Body of pancreas (tissue), 4 donors: ENCODE measurements at regions not wholly inside any gene's neighbourhood (a gene's known extent, or its start where the extent isn't known, plus 50 kb on each side); places are given as distances from the start of the nearest gene placed in this dataset.

Experiments
- POLR2A ChIP-seq, 3 donors: fragments of 450-650 bp; IDR thresholded peaks; one replicate each; pipeline ENCODE4 v1.6.1; 2016; ENCODE audit warnings: antibody characterized with exemption in 3 of 3, mild to moderate bottlenecking in 2 of 3
- TF ChIP-seq, protein P1 (sequence below), 7 experiments: fragments of 450-650 bp in 4 of 7; fragments of 200-600 bp in 3 of 7; sonication (generic) in 3 of 7; IDR thresholded peaks; one replicate each; pipeline ENCODE4 v1.5.1; 2016 to 2019; ENCODE audit warnings: antibody characterized with exemption in 7 of 7

DNA sequence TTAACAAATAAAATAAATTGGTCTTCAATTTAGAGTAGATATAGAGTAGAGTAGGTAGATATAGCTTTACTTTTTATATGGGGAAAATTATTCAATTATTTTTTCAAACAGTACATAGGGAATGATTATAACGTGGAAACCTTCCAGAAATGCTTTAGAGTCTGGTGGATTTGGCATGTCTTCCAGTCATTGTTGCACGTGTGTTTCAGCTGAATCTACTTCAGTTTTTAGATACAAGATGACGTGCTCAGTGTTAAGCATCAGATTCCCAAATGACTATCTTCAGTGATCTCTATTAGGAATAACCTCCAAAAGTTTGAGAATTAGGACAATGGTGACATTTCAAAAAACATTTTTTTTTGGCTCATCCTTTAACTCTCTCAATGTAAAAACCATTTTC is 616.9 kb downstream of the ANKRD50 start:
- TF ChIP-seq, protein P1, sequence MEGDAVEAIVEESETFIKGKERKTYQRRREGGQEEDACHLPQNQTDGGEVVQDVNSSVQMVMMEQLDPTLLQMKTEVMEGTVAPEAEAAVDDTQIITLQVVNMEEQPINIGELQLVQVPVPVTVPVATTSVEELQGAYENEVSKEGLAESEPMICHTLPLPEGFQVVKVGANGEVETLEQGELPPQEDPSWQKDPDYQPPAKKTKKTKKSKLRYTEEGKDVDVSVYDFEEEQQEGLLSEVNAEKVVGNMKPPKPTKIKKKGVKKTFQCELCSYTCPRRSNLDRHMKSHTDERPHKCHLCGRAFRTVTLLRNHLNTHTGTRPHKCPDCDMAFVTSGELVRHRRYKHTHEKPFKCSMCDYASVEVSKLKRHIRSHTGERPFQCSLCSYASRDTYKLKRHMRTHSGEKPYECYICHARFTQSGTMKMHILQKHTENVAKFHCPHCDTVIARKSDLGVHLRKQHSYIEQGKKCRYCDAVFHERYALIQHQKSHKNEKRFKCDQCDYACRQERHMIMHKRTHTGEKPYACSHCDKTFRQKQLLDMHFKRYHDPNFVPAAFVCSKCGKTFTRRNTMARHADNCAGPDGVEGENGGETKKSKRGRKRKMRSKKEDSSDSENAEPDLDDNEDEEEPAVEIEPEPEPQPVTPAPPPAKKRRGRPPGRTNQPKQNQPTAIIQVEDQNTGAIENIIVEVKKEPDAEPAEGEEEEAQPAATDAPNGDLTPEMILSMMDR (IDR thresholded peaks at IDR 0.05): no peak
- no peak for TF ChIP-seq POLR2A (IDR thresholded peaks at IDR 0.05)
